Chondrocyte (in vitro differentiated cells): ENCODE measurements at regions not wholly inside any gene's neighbourhood (a gene's known extent, or its start where the extent isn't known, plus 50 kb on each side); places are given as distances from the start of the nearest gene placed in this dataset.

Experiments
- DNase-seq: peaks from one replicate; pipeline ENCODE4 v3.0.0; 2021; ENCODE audit warnings: mixed read lengths, low spot score
- H3K27ac Mint-ChIP-seq: one replicate; pipeline ENCODE4 v1.8.0; 2021; ENCODE audit warnings: mild to moderate bottlenecking, moderate library complexity, mixed read lengths; ENCODE audit not compliant: unreplicated experiment
- H3K27me3 Mint-ChIP-seq: 2 replicates; pipeline ENCODE4 v1.8.0; 2021; ENCODE audit warnings: low read depth, mixed read lengths
- H3K36me3 Mint-ChIP-seq: 2 replicates; pipeline ENCODE4 v1.8.0; 2021; ENCODE audit warnings: low read depth, mixed read lengths
- H3K4me1 Mint-ChIP-seq: 2 replicates; pipeline ENCODE4 v1.8.0; 2021; ENCODE audit warnings: low read depth, mild to moderate bottlenecking, mixed read lengths
- H3K4me3 Mint-ChIP-seq: one replicate; pipeline ENCODE4 v1.8.0; 2021; ENCODE audit warnings: mild to moderate bottlenecking, moderate library complexity, mixed read lengths; ENCODE audit not compliant: unreplicated experiment
- H3K9me3 Mint-ChIP-seq: 2 replicates; pipeline ENCODE4 v1.8.0; 2021; ENCODE audit warnings: low read depth, mixed read lengths
- CTCF ChIP-seq: fragments of 200-600 bp; sonication (generic); IDR thresholded peaks from 2 replicates; pipeline ENCODE4 v1.5.0; 2021; ENCODE audit warnings: antibody characterized with exemption, mild to moderate bottlenecking, moderate library complexity

- no peak for DNase-seq
- no peak for TF ChIP-seq CTCF
- H3K27ac Mint-ChIP-seq, result peak overlapping the region; percentile 98
- peaks cover 10% of the 10 kb centered on the region for H3K36me3 Mint-ChIP-seq
- no peaks in the 10 kb centered on the region for H3K27me3 Mint-ChIP-seq
- H3K9me3 Mint-ChIP-seq, result peaks cover 4% of the 10 kb centered on the region
- H3K4me1 Mint-ChIP-seq, result peaks cover 20% of the 10 kb centered on the region
- H3K4me3 Mint-ChIP-seq, result peak overlapping the region; percentile 96
These were observed 1418.4 kb downstream of the UQCRFS1 start for GRCh38 chr19:27794494-27795042.

DNA sequence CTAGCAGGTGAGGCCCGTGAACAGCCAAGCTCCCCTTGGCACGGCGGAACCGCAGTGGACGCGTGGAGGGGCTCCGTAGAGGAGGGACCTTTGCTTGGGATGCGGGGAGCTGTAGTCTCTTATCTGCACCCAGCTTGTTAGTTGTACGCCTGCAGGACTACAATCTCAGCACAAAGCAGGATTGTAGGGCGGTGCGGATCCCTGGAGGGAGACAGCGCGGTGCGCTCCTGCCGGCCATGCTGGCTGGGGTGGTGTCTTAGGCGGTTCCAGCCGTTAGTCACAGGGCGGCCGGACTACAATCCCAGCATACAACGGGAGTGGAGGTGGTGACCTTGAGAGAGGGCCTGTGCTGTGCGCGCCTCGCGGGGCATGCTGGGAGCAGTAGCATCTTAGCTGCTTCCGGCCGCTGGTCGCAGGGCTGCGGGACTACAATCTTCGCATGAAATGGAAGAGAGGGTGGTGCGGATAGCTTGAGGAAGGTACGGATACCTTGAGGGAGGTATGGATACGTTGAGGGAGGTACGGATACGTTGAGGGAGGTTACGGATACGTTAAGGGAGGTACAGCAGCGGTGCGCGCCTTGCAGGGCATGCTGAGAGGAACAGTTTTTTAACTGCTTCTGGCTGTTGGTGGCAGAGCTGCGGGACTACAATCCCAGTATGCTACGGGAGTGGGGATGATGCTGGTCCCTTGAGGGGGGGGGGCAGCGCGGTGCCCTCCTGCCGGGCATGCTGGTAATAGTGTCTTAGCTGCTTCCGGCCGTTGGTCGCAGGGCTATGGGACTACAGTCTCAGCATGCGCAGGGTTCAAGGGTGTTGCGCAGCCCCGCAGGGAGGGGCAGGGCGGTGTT is 1419.1 kb downstream of the UQCRFS1 start:
- H3K27ac Mint-ChIP-seq, result peak overlapping the region; percentile 98
- peak overlapping the region; percentile 96 for H3K4me3 Mint-ChIP-seq
- H3K9me3 Mint-ChIP-seq, result peaks cover 7% of the 10 kb centered on the region
- peaks cover 12% of the 10 kb centered on the region for H3K36me3 Mint-ChIP-seq
- H3K4me1 Mint-ChIP-seq, result peaks cover 25% of the 10 kb centered on the region
- DNase-seq, result peak; percentile 99
- no peaks in the 10 kb centered on the region for H3K27me3 Mint-ChIP-seq
- peak; percentile 33 for TF ChIP-seq CTCF

- no peaks in the 10 kb centered on the region for H3K27me3 Mint-ChIP-seq
- H3K27ac Mint-ChIP-seq, result peak overlapping the region; percentile 98
- no peak for TF ChIP-seq CTCF
- DNase-seq, result no peak
- H3K36me3 Mint-ChIP-seq, result peaks cover 14% of the 10 kb centered on the region
- peaks cover 30% of the 10 kb centered on the region for H3K4me1 Mint-ChIP-seq
- H3K4me3 Mint-ChIP-seq, result peak overlapping the region; percentile 96
- H3K9me3 Mint-ChIP-seq, result peaks cover 11% of the 10 kb centered on the region
These were observed 1419.8 kb downstream of the UQCRFS1 start for GRCh38 chr19:27793128-27793643.

- H3K36me3 Mint-ChIP-seq, result peaks cover 13% of the 10 kb centered on the region
- no peak for DNase-seq
- peaks cover 15% of the 10 kb centered on the region for H3K9me3 Mint-ChIP-seq
- H3K4me1 Mint-ChIP-seq, result peaks cover 35% of the 10 kb centered on the region
- H3K4me3 Mint-ChIP-seq, result peak overlapping the region; percentile 96
- H3K27ac Mint-ChIP-seq, result peak overlapping the region; percentile 98
- no peak for TF ChIP-seq CTCF
- no peaks in the 10 kb centered on the region for H3K27me3 Mint-ChIP-seq
These were observed 1420.3 kb downstream of the UQCRFS1 start for GRCh38 chr19:27792576-27793127.

- no peak for TF ChIP-seq CTCF
- Mint-ChIP-seq H3K9me3 (peaks cover 25% of the 10 kb centered on the region), H3K36me3 (peaks cover 33% of the 10 kb centered on the region), H3K4me1 (peaks cover 66% of the 10 kb centered on the region), H3K27ac (no peak overlapping the region), H3K4me3 (no peak overlapping the region), H3K27me3 (no peaks in the 10 kb centered on the region)
- no peak for DNase-seq
These were observed 1432.4 kb downstream of the UQCRFS1 start for GRCh38 chr19:27780367-27781075.
